ENCODE measurements at regions not wholly inside any gene's neighbourhood (a gene's known extent, or its start where the extent isn't known, plus 50 kb on each side); places are given as distances from the start of the nearest gene placed in this dataset.

GRCh38 chr4:128480945-128481344 is 193.3 kb upstream of the PGRMC2 start:
- Histone ChIP-seq H3K27me3 (ENCODE audit: control insufficient read depth, insufficient read depth, low read length) (no peaks in the 10 kb centered on the region), H4K91ac (ENCODE audit: insufficient read depth, low read depth, low read length) (no peak overlapping the region), H2BK120ac (ENCODE audit: low read depth, low read length) (no peak overlapping the region), H2BK15ac (ENCODE audit: low read depth, low read length) (no peak overlapping the region), H3K14ac (replicated peaks; ENCODE audit: low read depth, low read length) (no peak overlapping the region), H3K4me3 (ENCODE audit: insufficient read depth, low read depth, low read length) (no peak overlapping the region), H4K5ac (ENCODE audit: low read depth, low read length) (no peak overlapping the region), H3K79me1 (ENCODE audit: low read depth in 1 of 2, low read length in 2 of 2) (no peaks in the 10 kb centered on the region), H3K9me1 (ENCODE audit: insufficient read depth, low read length) (no peaks in the 10 kb centered on the region), H3K18ac (ENCODE audit: low read depth, low read length) (no peak overlapping the region), H2BK5ac (ENCODE audit: low read depth, low read length, poor library complexity, severe bottlenecking) (no peak overlapping the region), H3K4me1 (ENCODE audit: control insufficient read depth, insufficient read depth, low read length) (peaks cover 4% of the 10 kb centered on the region; the same call in 1 of the 2 replicates), H3K9me3 (ENCODE audit: control insufficient read depth, insufficient read depth, low read length) (peaks cover 3% of the 10 kb centered on the region; the same call in 1 of the 2 replicates), H4K8ac (ENCODE audit: low read depth in 2 of 2, low read length in 2 of 2) (no peak overlapping the region), H2AK5ac (ENCODE audit: low read depth, low read length) (no peak overlapping the region), H2AFZ (replicated peaks; ENCODE audit: low read length, poor library complexity) (no peak overlapping the region), H3K36me3 (ENCODE audit: control insufficient read depth, insufficient read depth, low read length) (no peaks in the 10 kb centered on the region), H2BK20ac (ENCODE audit: low read depth, low read length) (no peak overlapping the region), H3K56ac (ENCODE audit: extremely low read depth, insufficient read depth, low read length) (no peak overlapping the region), H3K23ac (ENCODE audit: low read depth, low read length) (no peak overlapping the region), H3K27ac (ENCODE audit: insufficient read depth, low read length) (no peak overlapping the region), H4K20me1 (ENCODE audit: insufficient read depth, low read length) (no peaks in the 10 kb centered on the region), H3K4ac (ENCODE audit: low read depth, low read length) (no peak overlapping the region), H3K9ac (ENCODE audit: low read depth, low read length) (no peak overlapping the region), H2AK9ac (replicated peaks; ENCODE audit: low read depth, low read length, poor library complexity) (no peak overlapping the region), H3K4me2 (ENCODE audit: low read depth, low read length) (no peak overlapping the region)
- TF ChIP-seq FOS (IDR thresholded peaks at IDR 0.05; ENCODE audit: low read depth, low read length) (no peak), SMC3 (IDR thresholded peaks at IDR 0.05; ENCODE audit: low read depth, low read length) (no peak), RCOR1 (IDR thresholded peaks at IDR 0.05; ENCODE audit: insufficient replicate concordance, low read length) (no peak), MXI1 (IDR thresholded peaks at IDR 0.05; ENCODE audit: borderline replicate concordance, low read depth, low read length) (no peak), USF2 (IDR thresholded peaks at IDR 0.05; ENCODE audit: low read depth, low read length) (no peak), MAZ (IDR thresholded peaks at IDR 0.05; ENCODE audit: borderline replicate concordance, low read depth, low read length) (no peak), RFX5 (IDR thresholded peaks at IDR 0.05; ENCODE audit: low read depth, low read length) (no peak), CEBPB (IDR thresholded peaks at IDR 0.05; ENCODE audit: low read depth, low read length) (no peak), CTCF (conservative IDR thresholded peaks at IDR 0.05; ENCODE audit: low read depth, low read length) (no peak), RAD21 (IDR thresholded peaks at IDR 0.05; ENCODE audit: low read length) (no peak), CHD1 (IDR thresholded peaks at IDR 0.05; ENCODE audit: low read depth, low read length) (no peak), MAFK (IDR thresholded peaks at IDR 0.05; ENCODE audit: low read depth, low read length) (no peak), ELK1 (IDR thresholded peaks at IDR 0.05; ENCODE audit: borderline replicate concordance, low read depth, low read length) (no peak), NFE2L2 (IDR thresholded peaks at IDR 0.05; ENCODE audit: low read depth, low read length) (no peak), BHLHE40 (IDR thresholded peaks at IDR 0.05; ENCODE audit: low read depth, low read length) (no peak), POLR2A (IDR thresholded peaks at IDR 0.05; ENCODE audit: low read depth, low read length) (no peak)
- intact Hi-C loops (cut with micrococcal nuclease): loop anchor here (2.0 kb wide), 1 partner anchor 74 kb away; no protein-coding TSS in a partner anchor
- ChIA-PET POLR2A (ENCODE audit: unreplicated experiment) (no interaction called here), CTCF (interaction anchor here (0.6 kb wide), 1 partner anchor 85 kb away, joined by 3 read pairs; no protein-coding TSS in a partner anchor)
- ATAC-seq (ENCODE audit: low read depth) (no peak), DNase-seq (no peak)
- WGBS, 2 experiments (ENCODE audit: extremely low coverage in 2 of 2, insufficient read length in 1 of 2): no CpG with 5 or more reads among the region's 1 CpG
- dilution Hi-C loops (cut with HindIII; ENCODE audit: low sequenced_read_pairs, unreplicated experiment): no loop called here
- in situ Hi-C loops (cut with MboI; ENCODE audit: low sequenced_read_pairs): no loop called here
- BruUV-seq (replicated peaks): no TSS peak

All from IMR-90 (cell line).